SKM-1 treated with dmso at 0.1 percent for 144 hours (cell line): ENCODE measurements at regions not wholly inside any gene's neighbourhood (a gene's known extent, or its start where the extent isn't known, plus 50 kb on each side); places are given as distances from the start of the nearest gene placed in this dataset.

ENCODE experiments used
- DNase-seq: peaks from one replicate; lab custom pipeline; 2025; ENCODE audit not compliant: unreplicated experiment; lab: John Stamatoyannopoulos, UW

GRCh38 chr4:3715855-3716630 is 50.1 kb upstream of the ADRA2C start:
- DNase-seq: no peak

- no peak for DNase-seq
Observed at GRCh38 chr4:3715061-3715854, 50.9 kb upstream of the ADRA2C start.

- DNase-seq: no peak
Observed at GRCh38 chr4:3714642-3715001, 51.6 kb upstream of the ADRA2C start.

GRCh38 chr4:3713817-3714641 is 52.2 kb upstream of the ADRA2C start:
- DNase-seq: no peak

- DNase-seq: no peak
Observed at GRCh38 chr4:3713346-3713745, 52.8 kb upstream of the ADRA2C start.

- DNase-seq: no peak
Observed at GRCh38 chr4:3712936-3713335, 53.2 kb upstream of the ADRA2C start.

GRCh38 chr4:3712112-3712805 is 53.9 kb upstream of the ADRA2C start:
- DNase-seq: no peak

GRCh38 chr4:3711183-3712111 is 54.7 kb upstream of the ADRA2C start:
- DNase-seq: no peak

- no peak for DNase-seq
Observed at GRCh38 chr4:3710451-3711182, 55.6 kb upstream of the ADRA2C start.

- DNase-seq: no peak
Observed at GRCh38 chr4:3709846-3710441, 56.2 kb upstream of the ADRA2C start.

GRCh38 chr4:3709061-3709845 is 56.9 kb upstream of the ADRA2C start:
- DNase-seq: no peak

- DNase-seq: no peak
Observed at GRCh38 chr4:3708611-3709010, 57.6 kb upstream of the ADRA2C start.

GRCh38 chr4:3708103-3708510 is 58.1 kb upstream of the ADRA2C start:
- DNase-seq: peak; percentile 86

GRCh38 chr4:3707423-3708102 is 58.6 kb upstream of the ADRA2C start:
- no peak for DNase-seq

GRCh38 chr4:3706565-3707422 is 59.4 kb upstream of the ADRA2C start:
- no peak for DNase-seq

GRCh38 chr4:3706111-3706511 is 60.1 kb upstream of the ADRA2C start:
- DNase-seq: no peak
